ENCODE measurements at regions not wholly inside any gene's neighbourhood (a gene's known extent, or its start where the extent isn't known, plus 50 kb on each side); places are given as distances from the start of the nearest gene placed in this dataset.

- no peaks in the 10 kb centered on the region for H3K36me3 Mint-ChIP-seq
- H3K27ac Mint-ChIP-seq = no peak overlapping the region
- no peaks in the 10 kb centered on the region for H3K4me1 Mint-ChIP-seq
- ATAC-seq = no peak
- no peaks in the 10 kb centered on the region for H3K27me3 Mint-ChIP-seq
- H3K9me3 Mint-ChIP-seq = peaks cover 5% of the 10 kb centered on the region
- H3K4me3 Mint-ChIP-seq = no peak overlapping the region
Measured at GRCh38 chr5:44632344-44632743, 176.4 kb upstream of the MRPS30 start.

- Mint-ChIP-seq H3K4me3 (no peak overlapping the region), H3K36me3 (no peaks in the 10 kb centered on the region), H3K27ac (no peak overlapping the region), H3K4me1 (no peaks in the 10 kb centered on the region), H3K27me3 (no peaks in the 10 kb centered on the region), H3K9me3 (peaks cover 11% of the 10 kb centered on the region)
- no peak for ATAC-seq
Measured at GRCh38 chr5:44626846-44627245, 181.9 kb upstream of the MRPS30 start.

- no peaks in the 10 kb centered on the region for H3K27me3 Mint-ChIP-seq
- no peaks in the 10 kb centered on the region for H3K4me1 Mint-ChIP-seq
- H3K36me3 Mint-ChIP-seq = no peaks in the 10 kb centered on the region
- H3K27ac Mint-ChIP-seq = no peak overlapping the region
- peaks cover 6% of the 10 kb centered on the region for H3K9me3 Mint-ChIP-seq
- no peak overlapping the region for H3K4me3 Mint-ChIP-seq
- no peak for ATAC-seq
Measured at GRCh38 chr5:44622331-44622730, 186.4 kb upstream of the MRPS30 start.

- Mint-ChIP-seq H3K27ac (no peak overlapping the region), H3K36me3 (no peaks in the 10 kb centered on the region), H3K9me3 (no peaks in the 10 kb centered on the region), H3K4me3 (no peak overlapping the region), H3K4me1 (no peaks in the 10 kb centered on the region), H3K27me3 (no peaks in the 10 kb centered on the region)
- no peak for ATAC-seq
Measured at GRCh38 chr5:44619875-44620610, 188.7 kb upstream of the MRPS30 start.

GRCh38 chr5:44614845-44615244 is 193.9 kb upstream of the MRPS30 start:
- Mint-ChIP-seq H3K9me3 (no peaks in the 10 kb centered on the region), H3K27ac (no peak overlapping the region), H3K27me3 (no peaks in the 10 kb centered on the region), H3K36me3 (no peaks in the 10 kb centered on the region), H3K4me3 (no peak overlapping the region), H3K4me1 (no peaks in the 10 kb centered on the region)
- ATAC-seq = no peak

GRCh38 chr5:44613936-44614335 is 194.8 kb upstream of the MRPS30 start:
- H3K9me3 Mint-ChIP-seq = no peaks in the 10 kb centered on the region
- no peak overlapping the region for H3K27ac Mint-ChIP-seq
- no peaks in the 10 kb centered on the region for H3K4me1 Mint-ChIP-seq
- no peaks in the 10 kb centered on the region for H3K36me3 Mint-ChIP-seq
- H3K27me3 Mint-ChIP-seq = no peaks in the 10 kb centered on the region
- no peak for ATAC-seq
- H3K4me3 Mint-ChIP-seq = no peak overlapping the region

GRCh38 chr5:44605926-44606325 is 202.8 kb upstream of the MRPS30 start:
- no peaks in the 10 kb centered on the region for H3K27me3 Mint-ChIP-seq
- H3K4me3 Mint-ChIP-seq = no peak overlapping the region
- H3K27ac Mint-ChIP-seq = no peak overlapping the region
- ATAC-seq = no peak
- no peaks in the 10 kb centered on the region for H3K4me1 Mint-ChIP-seq
- H3K9me3 Mint-ChIP-seq = peaks cover 3% of the 10 kb centered on the region
- no peaks in the 10 kb centered on the region for H3K36me3 Mint-ChIP-seq

GRCh38 chr5:44603496-44604272 is 205.1 kb upstream of the MRPS30 start:
- H3K4me1 Mint-ChIP-seq = no peaks in the 10 kb centered on the region
- no peak overlapping the region for H3K4me3 Mint-ChIP-seq
- no peaks in the 10 kb centered on the region for H3K36me3 Mint-ChIP-seq
- ATAC-seq = no peak
- no peaks in the 10 kb centered on the region for H3K27me3 Mint-ChIP-seq
- H3K9me3 Mint-ChIP-seq = peaks cover 3% of the 10 kb centered on the region
- H3K27ac Mint-ChIP-seq = no peak overlapping the region

- no peaks in the 10 kb centered on the region for H3K36me3 Mint-ChIP-seq
- no peaks in the 10 kb centered on the region for H3K4me1 Mint-ChIP-seq
- H3K9me3 Mint-ChIP-seq = peaks cover 5% of the 10 kb centered on the region
- no peak for ATAC-seq
- H3K27me3 Mint-ChIP-seq = no peaks in the 10 kb centered on the region
- H3K27ac Mint-ChIP-seq = no peak overlapping the region
- no peak overlapping the region for H3K4me3 Mint-ChIP-seq
Measured at GRCh38 chr5:44574678-44575077, 185.5 kb upstream of the FGF10 start.

- Mint-ChIP-seq H3K4me3 (no peak overlapping the region), H3K9me3 (peaks cover 8% of the 10 kb centered on the region), H3K27me3 (no peaks in the 10 kb centered on the region), H3K4me1 (no peaks in the 10 kb centered on the region), H3K36me3 (no peaks in the 10 kb centered on the region), H3K27ac (no peak overlapping the region)
- ATAC-seq = no peak
Measured at GRCh38 chr5:44568519-44568918, 179.3 kb upstream of the FGF10 start.

GRCh38 chr5:44565902-44566301 is 176.7 kb upstream of the FGF10 start:
- peaks cover 10% of the 10 kb centered on the region for H3K9me3 Mint-ChIP-seq
- no peak overlapping the region for H3K27ac Mint-ChIP-seq
- no peak for ATAC-seq
- no peak overlapping the region for H3K4me3 Mint-ChIP-seq
- H3K4me1 Mint-ChIP-seq = no peaks in the 10 kb centered on the region
- no peaks in the 10 kb centered on the region for H3K27me3 Mint-ChIP-seq
- H3K36me3 Mint-ChIP-seq = no peaks in the 10 kb centered on the region

GRCh38 chr5:44565360-44565759 is 176.1 kb upstream of the FGF10 start:
- H3K9me3 Mint-ChIP-seq = peaks cover 10% of the 10 kb centered on the region
- no peaks in the 10 kb centered on the region for H3K36me3 Mint-ChIP-seq
- no peaks in the 10 kb centered on the region for H3K27me3 Mint-ChIP-seq
- no peak for ATAC-seq
- H3K27ac Mint-ChIP-seq = no peak overlapping the region
- H3K4me1 Mint-ChIP-seq = no peaks in the 10 kb centered on the region
- H3K4me3 Mint-ChIP-seq = no peak overlapping the region

- no peak overlapping the region for H3K27ac Mint-ChIP-seq
- no peaks in the 10 kb centered on the region for H3K27me3 Mint-ChIP-seq
- H3K36me3 Mint-ChIP-seq = no peaks in the 10 kb centered on the region
- ATAC-seq = no peak
- H3K4me1 Mint-ChIP-seq = no peaks in the 10 kb centered on the region
- peaks cover 2% of the 10 kb centered on the region for H3K9me3 Mint-ChIP-seq
- no peak overlapping the region for H3K4me3 Mint-ChIP-seq
Measured at GRCh38 chr5:44546286-44546685, 157.1 kb upstream of the FGF10 start.

GRCh38 chr5:44543511-44543910 is 154.3 kb upstream of the FGF10 start:
- Mint-ChIP-seq H3K4me3 (no peak overlapping the region), H3K36me3 (no peaks in the 10 kb centered on the region), H3K9me3 (no peaks in the 10 kb centered on the region), H3K27ac (no peak overlapping the region), H3K4me1 (no peaks in the 10 kb centered on the region), H3K27me3 (no peaks in the 10 kb centered on the region)
- no peak for ATAC-seq

- Mint-ChIP-seq H3K27me3 (no peaks in the 10 kb centered on the region), H3K9me3 (no peaks in the 10 kb centered on the region), H3K27ac (no peak overlapping the region), H3K4me3 (no peak overlapping the region), H3K36me3 (no peaks in the 10 kb centered on the region), H3K4me1 (no peaks in the 10 kb centered on the region)
- ATAC-seq = no peak
Measured at GRCh38 chr5:44542470-44542869, 153.2 kb upstream of the FGF10 start.

- H3K27me3 Mint-ChIP-seq = no peaks in the 10 kb centered on the region
- H3K36me3 Mint-ChIP-seq = no peaks in the 10 kb centered on the region
- H3K9me3 Mint-ChIP-seq = no peaks in the 10 kb centered on the region
Measured at GRCh38 chr5:44539602-44539919, 150.3 kb upstream of the FGF10 start.

More at GRCh38 chr5:44539602-44539919, 150.3 kb upstream of the FGF10 start:
- no peak overlapping the region for H3K27ac Mint-ChIP-seq
- no peak overlapping the region for H3K4me3 Mint-ChIP-seq
- no peak for ATAC-seq
- H3K4me1 Mint-ChIP-seq = no peaks in the 10 kb centered on the region
